ENCODE measurements at regions not wholly inside any gene's neighbourhood (a gene's known extent, or its start where the extent isn't known, plus 50 kb on each side); places are given as distances from the start of the nearest gene placed in this dataset.

DNA sequence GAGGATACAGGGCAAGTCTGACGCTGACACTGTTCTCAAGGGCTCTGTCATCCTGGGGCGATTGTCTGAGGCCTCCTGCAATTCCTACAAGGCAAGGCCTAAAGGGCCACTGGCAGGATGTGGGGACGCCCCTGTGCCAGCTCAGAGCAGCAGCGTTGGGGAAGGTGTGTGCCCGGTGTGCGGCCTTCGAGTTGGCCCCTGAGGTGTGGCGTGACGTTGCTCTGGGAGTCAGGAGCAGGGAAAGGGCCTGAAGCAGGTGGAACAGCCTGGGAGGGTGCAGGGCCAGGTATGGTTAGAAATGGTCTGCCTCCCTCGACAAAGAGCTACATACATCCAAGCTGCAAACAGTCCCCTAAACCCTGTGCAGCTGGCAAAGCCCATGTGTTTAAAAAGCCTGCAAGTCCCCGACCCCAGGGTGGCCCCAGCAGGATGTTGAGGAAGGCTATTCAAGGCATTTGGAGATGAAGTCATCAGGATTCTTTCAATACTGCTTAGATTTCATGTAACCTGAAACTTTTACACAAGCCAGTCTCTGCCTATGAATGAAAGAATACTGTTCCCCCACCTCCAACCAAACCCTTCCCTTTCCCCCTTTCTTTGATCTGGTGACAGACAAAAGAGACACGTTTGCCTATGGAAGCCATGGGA lies 142.5 kb upstream of the TNS3 start:
- no peak for DNase-seq

DNA sequence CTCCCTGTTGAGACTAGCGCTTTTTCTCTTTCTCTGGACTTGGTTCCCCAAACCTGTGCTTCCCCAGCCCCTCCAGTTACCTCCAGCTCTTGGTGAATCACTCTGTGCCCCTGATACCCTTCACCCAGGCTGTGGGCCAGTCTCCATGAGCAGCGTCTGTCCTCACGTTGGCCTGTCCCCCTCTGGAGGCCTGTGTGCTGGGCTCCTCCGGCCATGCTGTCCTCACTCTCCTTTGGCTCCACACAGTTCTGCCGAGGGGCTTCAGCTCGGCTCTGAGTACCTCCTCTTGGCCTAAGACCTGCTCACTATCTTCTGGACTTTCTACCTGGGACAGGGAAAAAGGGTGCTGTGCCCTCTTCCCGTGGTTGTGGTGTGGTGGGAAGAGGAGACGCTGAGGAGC lies 140.2 kb upstream of the TNS3 start:
- no peak for DNase-seq

DNA sequence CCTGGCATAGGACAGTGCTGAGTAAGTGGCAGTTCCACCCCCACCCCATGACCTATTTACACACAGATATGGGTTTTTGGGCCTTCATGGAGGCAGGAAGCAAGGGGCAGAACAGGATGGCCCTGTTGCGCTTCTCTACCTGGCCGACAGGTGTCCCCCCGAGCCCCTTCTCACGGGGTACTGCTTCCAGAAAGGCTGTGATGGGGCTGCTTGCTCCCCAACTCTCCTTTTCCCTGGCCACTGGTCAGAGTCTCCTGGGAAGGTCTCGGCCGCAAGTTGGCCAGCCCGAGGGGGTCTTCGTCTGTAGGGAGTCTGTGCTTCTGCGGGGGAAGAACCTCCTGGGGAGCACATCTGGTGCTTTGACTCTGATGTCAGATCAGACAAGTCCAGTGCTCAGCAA lies 139.8 kb upstream of the TNS3 start:
- no peak for DNase-seq

DNA sequence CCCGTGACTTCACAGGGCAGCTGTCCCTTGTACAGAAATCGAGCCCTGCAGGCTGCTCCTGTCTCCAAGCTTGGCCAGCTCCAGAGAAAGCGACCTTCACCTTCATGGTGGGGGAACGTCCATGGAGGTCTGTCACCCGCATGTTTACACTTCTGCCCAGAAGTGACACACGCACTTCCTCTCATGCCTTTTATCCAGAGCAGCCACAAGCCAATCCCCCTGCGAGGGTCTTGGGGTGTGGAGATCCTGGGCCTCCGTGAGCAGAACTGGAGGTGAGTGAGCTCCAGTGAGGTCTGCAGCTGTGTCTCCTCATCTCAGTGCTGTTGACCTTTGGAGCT lies 139.0 kb upstream of the TNS3 start:
- no peak for DNase-seq

DNA sequence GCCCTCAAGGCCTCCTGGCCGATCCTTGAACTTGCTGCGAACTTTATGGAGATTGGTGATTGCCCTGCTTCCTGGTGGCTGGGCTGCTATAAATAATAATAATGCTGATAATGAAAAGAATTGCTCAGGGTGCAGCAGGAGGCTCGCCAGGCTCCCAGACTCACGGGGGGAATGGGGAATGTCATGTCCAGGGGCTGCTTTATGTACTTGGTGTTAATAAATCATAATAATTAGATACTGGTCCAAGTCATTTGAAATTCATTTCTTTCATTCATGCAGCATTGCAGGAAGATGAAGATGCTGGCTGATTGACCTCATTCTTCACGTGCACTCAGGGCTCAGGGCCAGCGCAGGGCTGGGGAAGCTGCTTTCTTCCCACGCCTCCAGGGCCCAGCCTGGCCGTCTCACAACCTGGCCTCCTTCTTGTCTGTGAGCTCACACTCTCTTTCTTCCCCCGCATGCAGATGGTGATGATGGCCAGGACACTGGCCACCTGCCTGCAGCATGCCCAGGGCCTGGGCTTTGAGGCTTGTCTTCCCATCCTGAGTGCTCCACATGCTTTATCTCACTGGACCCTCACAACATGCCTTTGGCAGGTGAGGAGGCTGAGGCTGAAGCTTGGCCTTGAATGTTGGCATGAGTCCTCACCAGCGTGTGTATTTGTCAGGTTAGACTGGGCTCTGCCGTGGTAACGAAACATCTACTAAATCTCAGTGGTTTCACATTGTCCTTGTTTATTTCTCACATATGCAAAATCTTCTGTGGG lies 138.4 kb upstream of the TNS3 start:
- no peak for DNase-seq

DNA sequence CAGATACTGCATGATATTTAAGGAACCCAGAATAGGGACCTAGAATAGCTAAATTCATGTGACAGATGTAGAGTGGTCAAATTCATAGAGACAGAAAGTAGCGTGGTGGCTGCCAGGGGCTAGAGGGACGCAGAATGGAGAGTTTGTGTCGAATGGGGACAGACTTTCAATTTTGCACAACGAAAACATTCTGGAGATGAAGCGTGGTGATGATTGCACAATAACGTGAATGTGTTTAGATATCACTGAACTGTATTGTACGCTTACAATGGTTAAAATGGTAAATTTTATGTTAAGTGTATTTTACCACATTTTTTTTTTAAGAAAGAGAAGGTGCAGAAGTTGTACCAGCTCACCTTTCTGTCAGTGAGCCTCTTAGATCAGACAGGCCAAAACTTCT lies 137.8 kb upstream of the TNS3 start:
- DNase-seq, result no peak

DNA sequence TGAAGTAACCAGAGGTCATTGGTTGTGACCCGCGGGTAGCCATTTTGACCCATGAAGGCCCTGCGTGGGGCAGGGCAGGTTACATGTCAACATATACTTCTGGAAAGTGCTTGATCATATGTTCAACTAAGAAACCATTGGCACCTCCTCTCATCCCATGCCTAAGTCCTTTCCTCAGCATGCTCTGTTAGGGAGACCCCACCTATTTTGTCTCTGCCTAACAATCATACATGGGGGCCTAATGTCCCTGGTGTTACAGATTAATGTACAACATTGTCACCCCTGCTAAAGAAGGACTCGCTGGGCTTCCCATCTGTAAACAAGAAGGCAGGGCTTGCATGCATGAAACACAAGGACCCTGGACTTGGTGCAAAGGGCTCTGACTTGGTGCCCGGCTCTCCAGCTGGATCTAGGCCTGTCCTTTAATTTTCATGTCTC lies 133.7 kb upstream of the TNS3 start:
- no peak for DNase-seq

DNA sequence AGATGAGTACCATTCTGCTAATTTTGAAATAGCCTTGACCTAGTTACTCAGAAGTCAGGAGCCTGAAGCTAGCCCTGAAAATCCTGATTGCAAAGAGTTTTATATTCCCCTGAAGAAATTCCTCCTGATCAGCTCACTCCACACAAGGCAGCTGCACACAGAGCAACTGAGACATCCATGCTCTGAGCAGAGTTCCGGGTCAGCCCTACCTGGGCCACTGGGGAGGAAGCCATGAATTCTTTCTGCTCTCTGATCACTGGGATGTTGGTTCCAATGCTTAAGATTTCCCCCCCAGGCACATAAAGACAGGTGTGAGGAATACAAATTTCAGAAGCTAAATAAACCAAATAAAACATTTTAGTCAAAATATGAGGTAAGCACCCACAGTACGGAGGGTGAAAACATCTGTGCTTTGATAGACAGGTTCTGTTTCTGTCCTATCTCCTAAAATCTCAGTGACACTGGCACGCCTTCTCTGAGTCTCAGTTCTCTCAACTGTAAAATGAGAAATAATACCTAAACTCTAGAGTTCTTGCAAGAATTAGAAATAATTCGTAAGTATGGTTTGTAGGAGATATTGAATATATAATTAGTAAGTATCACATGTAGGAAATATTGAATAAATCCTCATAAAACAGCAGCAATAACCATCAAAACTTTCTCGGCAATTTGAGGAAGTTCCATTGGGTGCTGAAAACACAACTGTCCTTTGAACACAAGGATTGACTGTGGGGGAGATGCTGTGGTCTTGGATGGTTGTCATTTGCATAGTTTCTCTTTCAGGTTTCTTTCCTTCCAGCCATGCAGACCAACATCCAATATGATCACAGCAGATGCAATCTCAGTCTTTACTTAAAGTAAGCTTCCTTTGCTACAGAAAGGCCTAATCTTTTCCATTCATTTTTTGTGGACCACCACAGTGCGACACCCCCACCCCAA lies 133.0 kb upstream of the TNS3 start:
- no peak for DNase-seq

DNA sequence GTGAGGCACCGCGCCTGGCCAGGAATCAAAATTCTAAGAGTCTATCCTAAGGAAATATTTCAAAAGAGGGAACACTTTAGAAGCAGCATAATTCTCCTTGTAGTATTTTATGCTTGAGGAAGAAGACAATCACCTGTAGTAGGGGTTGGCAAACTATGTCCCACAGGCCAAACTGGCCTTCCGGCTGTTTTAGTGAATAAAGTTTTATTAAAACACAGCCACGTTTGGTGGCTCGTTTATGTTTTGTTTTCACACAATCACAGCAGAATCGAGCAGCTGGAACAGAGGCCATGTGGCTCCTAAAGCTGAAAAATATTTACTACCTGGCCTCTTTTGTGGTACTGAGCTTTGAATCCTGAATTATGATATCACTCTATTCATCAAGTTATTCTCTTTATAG lies 131.7 kb upstream of the TNS3 start:
- no peak for DNase-seq

DNA sequence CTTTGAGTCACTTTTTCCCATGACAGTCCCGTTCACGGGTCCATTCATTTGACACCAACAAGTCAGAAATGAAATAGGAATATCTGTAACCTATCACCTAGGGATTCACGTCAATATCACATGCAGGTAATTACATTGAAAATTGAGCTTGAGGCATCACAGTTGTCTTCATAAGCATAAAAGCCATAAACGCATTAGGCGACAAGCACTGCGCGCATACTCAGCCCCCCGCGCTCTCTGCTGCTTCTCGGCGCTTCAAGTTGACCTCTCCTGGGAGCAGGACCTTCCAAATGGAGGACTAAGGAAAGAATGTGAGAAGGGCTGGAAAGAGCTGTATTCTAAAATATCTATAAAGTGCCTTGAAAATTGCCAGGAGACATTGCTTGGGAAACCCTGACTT lies 130.5 kb upstream of the TNS3 start:
- no peak for DNase-seq

DNA sequence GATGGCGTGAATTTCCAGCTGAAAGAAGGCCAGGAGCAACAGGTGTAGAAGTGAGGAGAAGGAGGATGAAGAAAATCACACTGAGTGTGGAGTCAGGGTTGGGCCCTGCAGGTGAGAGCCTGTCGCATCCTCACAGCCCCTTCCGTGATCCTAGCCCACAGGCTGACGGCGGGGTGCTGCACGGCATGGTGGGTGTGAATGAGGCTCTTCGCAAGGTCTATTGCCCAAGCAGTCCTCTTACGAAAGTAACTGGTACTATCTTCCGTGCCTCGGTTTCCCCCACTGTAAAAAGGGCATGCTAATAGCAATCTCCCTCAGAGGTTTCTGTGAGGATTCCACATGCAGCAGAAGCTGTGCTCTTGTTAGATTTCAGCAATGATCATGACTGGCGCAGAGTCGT lies 129.9 kb upstream of the TNS3 start:
- no peak for DNase-seq

DNA sequence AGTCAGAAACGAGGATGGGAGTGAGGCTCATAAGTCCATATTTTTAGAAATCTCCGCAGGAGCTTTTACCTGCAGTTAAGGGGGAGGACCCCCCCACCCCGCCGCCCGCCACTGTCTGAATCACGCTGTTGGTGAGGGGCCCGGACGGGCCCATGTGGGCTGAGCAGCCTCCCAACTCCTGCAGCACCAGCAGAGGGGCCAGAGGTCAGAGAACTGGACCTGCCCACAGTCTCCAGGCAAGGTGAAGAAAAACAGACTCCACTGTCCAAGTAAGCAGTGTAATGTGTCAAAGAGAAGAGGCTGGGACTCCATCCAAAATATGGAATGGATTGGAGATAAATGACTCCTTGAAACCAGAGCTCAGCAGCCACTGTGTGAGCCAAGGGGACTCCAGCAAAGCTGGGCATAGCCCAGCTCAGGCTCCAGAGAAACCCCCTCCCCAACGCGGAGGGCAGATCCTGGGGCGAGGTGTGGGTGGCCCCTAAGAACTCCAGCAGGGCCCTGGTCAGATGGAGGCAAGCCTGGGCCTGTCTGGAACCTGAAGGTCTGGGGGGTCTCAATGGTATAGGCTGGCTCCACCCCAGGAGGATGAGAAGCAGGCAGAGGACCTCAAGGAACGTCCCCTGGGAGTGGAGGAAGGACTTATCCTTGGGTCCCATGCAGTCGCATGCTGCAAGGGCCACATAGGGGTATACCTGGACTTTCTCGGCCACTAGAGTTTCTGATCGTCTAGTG lies 128.5 kb upstream of the TNS3 start:
- no peak for DNase-seq

DNA sequence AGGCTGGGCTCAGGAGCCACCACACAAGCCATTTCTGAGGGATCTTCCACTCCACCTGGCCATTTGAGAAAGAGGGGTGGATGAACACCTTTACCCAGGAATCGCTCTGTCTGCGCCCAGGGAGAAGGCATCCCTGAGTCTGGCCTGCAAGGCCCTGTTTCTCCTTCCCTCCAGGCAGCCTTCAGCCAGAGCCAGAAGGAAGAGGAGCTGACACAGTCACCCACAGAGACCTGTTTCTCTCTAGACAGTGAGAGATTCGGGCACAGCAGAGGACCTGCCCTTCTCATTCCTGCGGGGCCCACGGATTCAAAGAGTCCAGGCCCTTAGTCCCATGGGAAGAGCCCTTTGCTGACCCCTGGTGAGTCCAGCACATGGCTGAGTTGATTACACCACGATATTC lies 127.5 kb upstream of the TNS3 start:
- no peak for DNase-seq

DNA sequence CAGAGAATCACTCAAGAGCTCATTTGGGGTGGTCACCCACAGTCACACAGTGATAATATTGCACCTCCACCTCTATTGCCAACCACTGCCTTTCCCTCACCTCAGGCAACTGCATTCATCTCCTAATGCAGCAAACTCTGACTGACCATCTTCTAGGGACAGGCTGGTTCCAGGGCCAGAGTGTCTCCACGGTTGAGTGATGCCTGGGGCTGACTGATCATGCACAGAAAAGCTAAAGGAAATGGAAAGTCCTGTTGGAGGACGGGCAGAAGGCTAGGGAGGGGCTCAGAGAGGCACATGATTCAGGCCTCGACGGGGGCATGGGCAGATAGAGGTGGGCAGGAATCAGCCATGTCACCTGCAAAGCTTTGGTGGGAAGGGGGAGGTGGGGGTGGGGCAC lies 127.1 kb upstream of the TNS3 start:
- no peak for DNase-seq

DNA sequence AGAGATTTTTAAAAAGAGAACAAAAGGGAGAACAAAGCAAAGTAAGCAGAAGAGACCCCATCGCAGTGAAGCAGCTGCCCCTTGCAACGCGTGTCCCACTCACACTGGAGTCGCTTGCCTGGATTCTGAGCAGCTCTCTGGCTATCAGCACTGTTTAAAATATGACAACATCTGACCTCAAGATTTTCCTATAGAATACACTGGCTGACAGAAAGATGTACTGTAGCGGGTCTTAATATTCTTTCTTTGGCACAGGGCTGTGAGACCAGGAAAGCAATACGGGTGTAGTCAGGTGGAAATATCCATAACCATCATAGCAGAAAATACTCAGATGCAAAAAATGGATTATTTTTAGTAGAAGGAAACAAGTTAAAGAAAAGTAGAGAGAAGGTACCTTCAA lies 125.7 kb upstream of the TNS3 start:
- DNase-seq, result no peak

DNA sequence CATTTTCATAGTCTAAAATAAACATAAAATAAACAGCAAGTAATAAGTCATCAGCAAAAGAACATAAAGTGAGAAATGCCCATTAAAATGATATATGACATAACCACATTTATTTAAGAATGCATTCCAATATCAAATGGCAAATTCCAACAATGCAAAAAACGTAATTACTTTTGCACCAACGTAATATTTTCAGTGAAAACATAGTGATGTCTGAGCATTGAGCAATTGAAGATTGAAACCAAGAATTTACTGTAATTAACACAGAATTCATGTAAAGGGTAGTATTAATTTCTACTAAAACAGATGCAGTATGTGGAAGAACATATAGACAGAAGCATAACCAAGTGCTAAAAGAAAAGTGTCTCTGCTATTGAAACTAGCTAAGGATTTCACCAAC lies 123.0 kb upstream of the TNS3 start:
- DNase-seq, result no peak

DNA sequence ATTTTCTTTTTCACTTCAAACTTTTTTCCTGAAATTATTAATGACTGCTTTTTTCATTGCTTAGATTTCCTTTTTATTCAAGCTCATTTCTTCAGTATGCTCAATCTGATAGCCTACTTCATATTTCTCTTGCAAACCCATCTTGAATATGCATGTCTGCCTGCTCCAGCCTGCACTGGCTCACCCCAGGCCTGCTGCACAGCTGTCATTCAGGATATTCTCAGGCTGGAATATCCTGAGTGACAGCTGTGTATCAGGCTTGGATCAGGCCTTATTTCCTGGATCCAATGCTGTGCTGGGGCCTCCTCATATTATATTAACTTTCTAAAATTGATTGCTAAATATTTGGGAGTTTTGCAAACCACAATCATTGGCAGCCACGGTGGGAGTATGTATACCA lies 120.2 kb upstream of the TNS3 start:
- no peak for DNase-seq

DNA sequence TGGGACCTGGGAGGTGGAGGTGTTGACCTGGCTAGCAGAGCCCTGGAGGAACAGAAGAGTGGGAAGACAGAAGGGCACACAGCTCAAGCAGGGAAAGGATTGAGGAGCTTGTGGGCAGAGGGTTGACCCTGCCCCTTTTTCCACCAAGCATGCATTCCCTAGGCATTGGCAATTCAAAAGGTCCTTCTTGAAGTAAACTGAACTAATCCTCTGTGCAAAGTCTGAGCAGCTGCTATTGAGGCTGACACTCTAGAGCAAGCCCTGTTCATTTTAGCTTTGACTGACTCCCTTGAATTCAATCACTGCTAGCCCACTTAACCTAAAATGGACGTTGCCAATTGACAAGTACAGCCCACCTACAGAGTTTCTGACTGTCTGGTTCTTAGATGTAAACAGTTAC lies 116.5 kb upstream of the TNS3 start:
- DNase-seq, result no peak

DNA sequence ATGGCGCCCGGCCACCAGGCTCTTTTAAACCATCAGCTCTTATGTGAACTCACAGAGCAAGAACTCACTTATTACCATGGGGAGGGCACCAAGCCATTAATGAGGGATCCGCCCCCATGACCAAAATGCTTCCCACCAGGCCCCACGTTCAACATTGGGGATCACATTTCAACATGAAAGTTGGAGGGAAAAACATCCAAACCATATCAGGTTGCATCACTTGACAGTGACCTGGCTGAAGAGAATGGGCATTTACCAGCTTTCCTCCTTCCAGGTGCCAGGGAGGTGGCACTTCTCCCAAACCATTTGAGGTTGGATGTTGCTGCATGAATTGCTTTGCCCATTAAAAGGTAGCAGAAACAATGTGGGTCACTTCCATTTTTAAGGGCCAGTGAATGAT lies 115.6 kb upstream of the TNS3 start:
- DNase-seq, result no peak

DNA sequence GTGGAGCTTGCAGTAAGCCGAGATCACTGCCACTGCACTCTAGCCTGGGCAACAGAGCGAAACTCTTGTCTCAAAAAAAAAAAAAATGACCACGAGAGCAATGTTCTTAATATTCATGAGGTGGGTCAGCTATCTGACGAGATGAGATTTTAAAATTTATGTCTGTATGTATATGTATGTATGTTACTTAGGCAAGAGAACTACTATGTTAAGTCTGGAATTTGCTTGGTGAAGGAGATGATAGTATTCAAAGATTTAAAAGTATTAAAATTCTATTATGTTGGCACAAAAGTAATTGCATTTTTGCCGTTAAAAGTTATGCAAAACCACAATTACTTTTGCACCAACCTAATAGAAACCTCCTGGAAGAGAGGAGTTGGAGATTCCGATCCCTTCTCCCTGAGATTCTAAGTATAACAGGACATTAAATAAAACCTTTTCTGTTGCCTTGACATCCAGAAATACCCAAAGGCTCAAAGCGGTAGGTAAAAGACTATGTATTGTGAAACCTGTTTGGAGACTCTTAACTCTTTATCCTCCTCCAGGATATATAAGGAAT lies 114.3 kb upstream of the TNS3 start:
- no peak for DNase-seq

DNA sequence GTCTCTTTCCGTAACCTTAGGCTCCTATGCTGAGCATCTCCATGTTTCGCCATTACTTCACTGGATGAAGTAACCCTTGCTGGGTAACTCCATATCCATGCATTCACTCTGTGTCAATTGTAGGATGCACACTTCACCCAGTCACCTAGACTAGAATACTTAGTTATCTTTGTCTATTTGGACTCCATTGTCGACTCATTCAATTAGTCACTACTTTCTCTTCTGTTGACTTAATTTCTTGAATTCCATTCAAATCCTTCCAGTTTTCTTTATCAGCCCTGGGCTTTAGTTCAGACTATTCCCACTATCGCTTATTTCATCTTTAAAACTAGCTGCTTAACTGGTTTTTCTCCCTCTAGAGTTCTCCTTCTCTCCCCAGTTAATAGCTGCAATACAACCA lies 111.3 kb upstream of the TNS3 start:
- DNase-seq, result no peak

DNA sequence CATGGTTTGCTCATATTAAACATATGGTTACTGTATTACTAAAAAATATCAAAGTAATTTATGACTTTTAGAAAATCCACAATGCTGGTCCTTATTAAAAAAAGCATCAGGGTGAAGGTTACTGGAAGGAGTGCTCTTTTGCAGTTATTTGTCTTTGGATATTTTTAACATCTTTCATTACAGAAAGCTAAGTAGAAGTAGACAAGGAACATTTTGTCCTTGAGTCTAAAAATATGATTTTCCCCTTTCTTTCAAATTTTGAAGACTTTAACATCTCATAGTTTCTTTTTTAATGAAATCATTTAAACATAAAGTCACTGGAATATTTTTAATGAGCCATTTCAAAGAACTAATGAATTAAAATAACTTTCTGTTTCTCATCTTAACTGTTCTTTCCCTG lies 110.1 kb upstream of the TNS3 start:
- no peak for DNase-seq
